Lower leg skin (tissue), 3 donors: ENCODE measurements at regions not wholly inside any gene's neighbourhood (a gene's known extent, or its start where the extent isn't known, plus 50 kb on each side); places are given as distances from the start of the nearest gene placed in this dataset.

ENCODE experiments used
- POLR2A ChIP-seq, 2 donors: fragments of 450-650 bp; IDR thresholded peaks; one replicate each; pipeline ENCODE4 v1.6.1; 2016 to 2017; ENCODE audit warnings: antibody characterized with exemption in 2 of 2, mild to moderate bottlenecking in 1 of 2, moderate library complexity in 1 of 2
- TF ChIP-seq, protein P1 (sequence below), 3 donors: fragments of 450-650 bp; IDR thresholded peaks; one replicate each; pipeline ENCODE4 v1.5.1; 2016; ENCODE audit warnings: antibody characterized with exemption in 3 of 3, mild to moderate bottlenecking in 3 of 3, moderate library complexity in 2 of 3

DNA sequence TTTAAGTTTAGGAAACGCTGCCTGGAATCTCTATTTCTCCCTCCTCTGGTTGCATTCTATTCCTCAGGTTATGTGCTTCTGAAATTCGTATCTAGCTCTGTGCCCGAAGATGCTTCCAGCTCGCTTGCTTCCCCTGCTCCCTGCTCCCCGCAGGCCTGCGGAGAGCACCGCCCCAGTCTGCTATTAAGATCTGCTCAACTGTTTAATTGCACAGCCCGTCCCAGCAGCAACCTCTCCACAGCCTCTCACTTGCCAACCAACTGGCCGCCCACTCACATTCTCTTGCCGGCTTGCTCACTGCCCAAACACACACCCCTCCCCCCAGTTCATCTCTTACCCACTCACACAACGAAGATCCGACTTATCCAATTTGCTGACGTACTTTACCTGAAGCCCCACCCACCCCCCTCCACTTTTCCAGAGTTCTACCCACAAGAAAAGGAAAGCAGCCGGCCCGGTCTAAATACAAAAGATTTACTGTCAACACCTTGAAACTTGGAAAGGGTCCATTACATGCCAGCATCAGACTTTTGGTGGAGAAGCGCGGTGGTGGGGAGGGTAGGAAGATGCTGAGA is 167.3 kb upstream of the KLF14 start:
- TF ChIP-seq POLR2A (IDR thresholded peaks at IDR 0.05), result no peak
- TF ChIP-seq, protein P1, sequence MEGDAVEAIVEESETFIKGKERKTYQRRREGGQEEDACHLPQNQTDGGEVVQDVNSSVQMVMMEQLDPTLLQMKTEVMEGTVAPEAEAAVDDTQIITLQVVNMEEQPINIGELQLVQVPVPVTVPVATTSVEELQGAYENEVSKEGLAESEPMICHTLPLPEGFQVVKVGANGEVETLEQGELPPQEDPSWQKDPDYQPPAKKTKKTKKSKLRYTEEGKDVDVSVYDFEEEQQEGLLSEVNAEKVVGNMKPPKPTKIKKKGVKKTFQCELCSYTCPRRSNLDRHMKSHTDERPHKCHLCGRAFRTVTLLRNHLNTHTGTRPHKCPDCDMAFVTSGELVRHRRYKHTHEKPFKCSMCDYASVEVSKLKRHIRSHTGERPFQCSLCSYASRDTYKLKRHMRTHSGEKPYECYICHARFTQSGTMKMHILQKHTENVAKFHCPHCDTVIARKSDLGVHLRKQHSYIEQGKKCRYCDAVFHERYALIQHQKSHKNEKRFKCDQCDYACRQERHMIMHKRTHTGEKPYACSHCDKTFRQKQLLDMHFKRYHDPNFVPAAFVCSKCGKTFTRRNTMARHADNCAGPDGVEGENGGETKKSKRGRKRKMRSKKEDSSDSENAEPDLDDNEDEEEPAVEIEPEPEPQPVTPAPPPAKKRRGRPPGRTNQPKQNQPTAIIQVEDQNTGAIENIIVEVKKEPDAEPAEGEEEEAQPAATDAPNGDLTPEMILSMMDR (IDR thresholded peaks at IDR 0.05), result no peak
